ENCODE measurements at regions not wholly inside any gene's neighbourhood (a gene's known extent, or its start where the extent isn't known, plus 50 kb on each side); places are given as distances from the start of the nearest gene placed in this dataset.

DNA sequence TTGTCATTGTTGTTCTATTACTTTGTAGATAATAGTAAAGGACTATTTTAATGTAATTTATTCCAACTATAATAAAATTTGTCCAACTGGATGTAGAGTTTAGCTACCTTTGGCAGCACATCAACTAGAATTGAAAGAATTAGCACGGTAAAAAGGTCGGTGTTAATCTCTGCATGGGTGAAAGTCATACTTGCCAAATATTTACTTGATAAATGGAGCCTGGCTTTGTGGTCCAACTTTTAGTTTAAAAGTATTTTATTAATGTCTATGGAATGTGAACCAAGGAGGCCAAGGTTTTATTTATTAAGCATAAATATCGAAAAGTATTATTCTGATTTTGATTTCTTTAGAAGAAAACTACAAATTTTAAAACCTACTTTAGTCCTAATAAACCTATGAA, 1389.0 kb downstream of the PCDH9 start:
- TF ChIP-seq POLR2A (IDR thresholded peaks at IDR 0.05; ENCODE audit: low read length) (no peak), GATA1 (IDR thresholded peaks at IDR 0.05; ENCODE audit: low read depth, low read length) (no peak)
